Endothelial cell (in vitro differentiated cells): ENCODE measurements at regions not wholly inside any gene's neighbourhood (a gene's known extent, or its start where the extent isn't known, plus 50 kb on each side); places are given as distances from the start of the nearest gene placed in this dataset.
"Not testable (repeated sequence)": the region's sequence is repeated elsewhere in the genome, so short reads cannot be mapped to it uniquely, and the experiment has no call there.

Source experiments
- DNase-seq: peaks from one replicate; pipeline ENCODE4 v3.0.0; 2021; ENCODE audit warnings: low spot score
- H3K27ac Mint-ChIP-seq: one replicate; pipeline ENCODE4 v1.8.0; 2021; ENCODE audit warnings: mixed read lengths, inconsistent platforms; ENCODE audit not compliant: unreplicated experiment
- H3K27me3 Mint-ChIP-seq: one replicate; pipeline ENCODE4 v1.8.0; 2021; ENCODE audit warnings: mild to moderate bottlenecking, moderate library complexity, mixed read lengths, inconsistent platforms; ENCODE audit not compliant: unreplicated experiment
- H3K36me3 Mint-ChIP-seq: one replicate; pipeline ENCODE4 v1.8.0; 2021; ENCODE audit warnings: mild to moderate bottlenecking, low read depth, mixed read lengths, inconsistent platforms; ENCODE audit not compliant: unreplicated experiment
- H3K4me1 Mint-ChIP-seq: one replicate; pipeline ENCODE4 v1.8.0; 2021; ENCODE audit warnings: mild to moderate bottlenecking, mixed read lengths, inconsistent platforms; ENCODE audit not compliant: unreplicated experiment
- H3K4me3 Mint-ChIP-seq: one replicate; pipeline ENCODE4 v1.8.0; 2021; ENCODE audit warnings: mild to moderate bottlenecking, mixed read lengths, inconsistent platforms; ENCODE audit not compliant: unreplicated experiment
- H3K9me3 Mint-ChIP-seq: one replicate; pipeline ENCODE4 v1.8.0; 2021; ENCODE audit warnings: mixed read lengths, inconsistent platforms; ENCODE audit not compliant: unreplicated experiment
- CTCF ChIP-seq: fragments of 200-600 bp; sonication (generic); IDR thresholded peaks from one replicate; pipeline ENCODE4 v1.5.0; 2021; ENCODE audit warnings: antibody characterized with exemption; ENCODE audit not compliant: unreplicated experiment

- no peak overlapping the region for H3K27ac Mint-ChIP-seq
- peaks cover 6% of the 10 kb centered on the region for H3K36me3 Mint-ChIP-seq
- no peak for DNase-seq
- H3K4me1 Mint-ChIP-seq, result no peaks in the 10 kb centered on the region
- peaks cover 10% of the 10 kb centered on the region for H3K27me3 Mint-ChIP-seq
- peaks cover 40% of the 10 kb centered on the region for H3K9me3 Mint-ChIP-seq
- no peak for TF ChIP-seq CTCF
- no peak overlapping the region for H3K4me3 Mint-ChIP-seq
Observed at GRCh38 chr14:105945896-105946295, 419.5 kb downstream of the TMEM121 start.

GRCh38 chr14:105947599-105947998, 421.2 kb downstream of the TMEM121 start:
- Mint-ChIP-seq H3K27me3 (no peaks in the 10 kb centered on the region), H3K9me3 (peaks cover 37% of the 10 kb centered on the region), H3K4me1 (no peaks in the 10 kb centered on the region), H3K4me3 (no peak overlapping the region), H3K36me3 (peaks cover 11% of the 10 kb centered on the region), H3K27ac (no peak overlapping the region)
- DNase-seq, result no peak
- no peak for TF ChIP-seq CTCF

GRCh38 chr14:105948955-105949354, 422.6 kb downstream of the TMEM121 start:
- not testable (repeated sequence) for DNase-seq, H3K27ac Mint-ChIP-seq, H3K4me1 Mint-ChIP-seq, H3K4me3 Mint-ChIP-seq, H3K27me3 Mint-ChIP-seq
- peaks cover 19% of the 10 kb centered on the region for H3K36me3 Mint-ChIP-seq
- peaks cover 38% of the 10 kb centered on the region for H3K9me3 Mint-ChIP-seq

- H3K9me3 Mint-ChIP-seq, result peaks cover 39% of the 10 kb centered on the region
Observed at GRCh38 chr14:105950364-105950892, 424.0 kb downstream of the TMEM121 start.

GRCh38 chr14:105951399-105951798, 425.0 kb downstream of the TMEM121 start:
- peaks cover 39% of the 10 kb centered on the region for H3K9me3 Mint-ChIP-seq
- no peak for TF ChIP-seq CTCF
- no peak overlapping the region for H3K27ac Mint-ChIP-seq
- H3K4me3 Mint-ChIP-seq, result no peak overlapping the region
- no peaks in the 10 kb centered on the region for H3K4me1 Mint-ChIP-seq
- H3K27me3 Mint-ChIP-seq, result peaks cover 4% of the 10 kb centered on the region
- DNase-seq, result no peak
- H3K36me3 Mint-ChIP-seq, result peaks cover 19% of the 10 kb centered on the region

More at GRCh38 chr14:105950364-105950892, 424.0 kb downstream of the TMEM121 start:
- H3K27me3 Mint-ChIP-seq, H3K27ac Mint-ChIP-seq, H3K4me1 Mint-ChIP-seq, H3K4me3 Mint-ChIP-seq, DNase-seq: not testable (repeated sequence)
- H3K36me3 Mint-ChIP-seq, result peaks cover 19% of the 10 kb centered on the region

- H3K4me3 Mint-ChIP-seq, result no peak overlapping the region
- TF ChIP-seq CTCF, result no peak
- H3K4me1 Mint-ChIP-seq, result no peaks in the 10 kb centered on the region
- H3K9me3 Mint-ChIP-seq, result peaks cover 38% of the 10 kb centered on the region
- H3K27me3 Mint-ChIP-seq, result peaks cover 4% of the 10 kb centered on the region
- peaks cover 16% of the 10 kb centered on the region for H3K36me3 Mint-ChIP-seq
- no peak overlapping the region for H3K27ac Mint-ChIP-seq
- DNase-seq, result no peak
Observed at GRCh38 chr14:105952222-105952621, 425.8 kb downstream of the TMEM121 start.
